ENCODE measurements at regions not wholly inside any gene's neighbourhood (a gene's known extent, or its start where the extent isn't known, plus 50 kb on each side); places are given as distances from the start of the nearest gene placed in this dataset.
"Not testable (repeated sequence)": the region's sequence is repeated elsewhere in the genome, so short reads cannot be mapped to it uniquely, and the experiment has no call there.

DNA sequence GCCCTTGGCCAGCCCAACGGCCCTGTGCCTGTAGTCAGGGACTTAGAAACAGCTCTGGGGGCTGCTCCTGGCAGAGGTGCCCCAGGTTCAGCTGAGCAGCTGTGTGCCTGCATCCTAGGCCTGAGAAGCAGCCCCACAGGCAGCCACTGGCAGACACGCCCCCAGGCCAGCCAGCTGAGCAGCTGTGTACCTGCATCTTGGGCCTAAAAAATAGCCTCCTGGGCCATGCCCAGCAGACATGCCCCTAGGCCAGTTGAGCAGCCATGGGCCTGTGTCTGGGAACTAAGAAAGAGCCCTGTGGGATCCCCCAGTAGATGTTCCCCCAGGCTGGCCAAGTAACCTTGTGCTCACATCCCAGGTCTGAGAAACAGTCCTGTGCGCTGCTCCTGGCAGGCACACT lies 64.0 kb downstream of the TBR1 start:
- no peak for DNase-seq (ENCODE audit: low spot score)

DNA sequence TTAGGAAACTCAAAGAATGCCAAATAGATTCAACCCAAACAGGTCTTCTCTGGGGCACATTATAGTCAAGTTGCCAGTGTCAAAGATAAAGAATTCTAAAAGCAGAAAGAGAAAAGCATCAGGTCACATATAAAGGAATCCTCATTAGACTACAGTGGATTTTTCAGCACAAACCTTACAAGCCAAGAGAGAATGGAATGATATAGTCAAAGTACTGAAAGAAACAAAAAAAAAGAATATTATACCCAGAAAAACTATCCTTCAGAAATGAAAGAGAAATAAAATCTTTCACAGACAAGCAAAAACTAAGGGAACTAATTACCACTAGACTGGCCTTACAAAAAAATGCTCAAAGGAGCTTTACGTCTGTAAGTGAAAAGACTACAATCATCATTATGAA lies 65.5 kb downstream of the TBR1 start:
- no peak for DNase-seq (ENCODE audit: low spot score)

DNA sequence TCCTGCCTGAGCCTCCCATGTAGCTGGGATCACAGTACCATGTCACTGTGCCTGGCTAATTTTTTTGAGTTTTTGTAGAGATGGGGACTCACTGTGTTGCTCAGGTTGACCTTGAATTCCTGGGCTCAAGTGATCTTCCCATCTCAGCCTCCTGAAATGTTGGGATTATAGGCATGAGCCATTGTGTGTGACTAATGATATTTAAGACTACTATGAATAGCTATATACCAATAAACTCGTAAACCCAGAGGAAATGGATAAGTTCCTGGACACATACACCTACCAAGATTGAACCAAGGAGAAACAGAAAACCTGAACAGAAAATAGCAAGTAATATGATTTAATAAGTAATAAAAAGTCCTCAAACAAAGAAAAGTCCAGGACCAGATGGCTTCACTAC lies 68.0 kb downstream of the TBR1 start:
- DNase-seq (ENCODE audit: low spot score) = no peak

DNA sequence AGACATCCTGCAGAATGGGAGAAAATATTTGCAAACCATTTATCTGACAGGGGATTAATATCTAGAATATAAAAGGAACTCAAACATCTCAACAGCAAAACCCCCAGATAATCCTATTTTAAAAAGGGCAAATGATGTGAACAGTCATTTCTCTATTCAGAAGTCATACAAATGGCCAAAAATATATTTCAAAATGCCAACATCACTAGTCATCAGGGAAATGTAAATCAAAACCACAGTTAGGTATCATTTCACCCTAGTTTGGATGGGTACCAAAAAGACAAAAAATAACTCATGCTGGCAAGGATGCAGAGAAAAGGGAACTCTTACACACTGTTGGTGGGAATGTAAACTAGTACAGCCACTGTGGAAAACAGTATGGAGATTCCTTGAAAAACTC lies 70.0 kb downstream of the TBR1 start:
- no peak for DNase-seq (ENCODE audit: low spot score)

GRCh38 chr2:161488131-161488699 lies 72.1 kb downstream of the TBR1 start:
- DNase-seq (ENCODE audit: low spot score) = no peak

DNA sequence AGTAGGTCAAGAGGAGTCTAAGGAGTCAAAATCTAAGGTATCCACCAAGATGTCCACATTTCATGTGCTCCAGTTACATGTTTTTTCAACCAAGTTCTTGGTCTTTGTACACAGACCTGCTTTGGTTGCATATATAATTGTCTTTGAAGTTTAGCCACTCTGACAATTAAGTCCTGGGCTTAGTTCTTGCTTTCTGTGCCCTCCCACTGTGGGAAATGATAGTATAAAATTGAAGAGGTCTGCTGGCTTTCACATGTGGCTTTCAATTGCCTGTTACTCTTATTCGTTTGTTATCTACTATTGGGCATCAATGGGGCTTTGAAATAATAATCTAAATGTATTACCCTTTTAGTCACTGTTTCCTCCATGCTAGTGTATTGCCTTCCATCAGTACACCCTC lies 72.8 kb downstream of the TBR1 start:
- DNase-seq (ENCODE audit: low spot score) = no peak

- DNase-seq (ENCODE audit: low spot score) = not testable (repeated sequence)
Observed at GRCh38 chr2:161500892-161501610, 85.0 kb downstream of the TBR1 start.

DNA sequence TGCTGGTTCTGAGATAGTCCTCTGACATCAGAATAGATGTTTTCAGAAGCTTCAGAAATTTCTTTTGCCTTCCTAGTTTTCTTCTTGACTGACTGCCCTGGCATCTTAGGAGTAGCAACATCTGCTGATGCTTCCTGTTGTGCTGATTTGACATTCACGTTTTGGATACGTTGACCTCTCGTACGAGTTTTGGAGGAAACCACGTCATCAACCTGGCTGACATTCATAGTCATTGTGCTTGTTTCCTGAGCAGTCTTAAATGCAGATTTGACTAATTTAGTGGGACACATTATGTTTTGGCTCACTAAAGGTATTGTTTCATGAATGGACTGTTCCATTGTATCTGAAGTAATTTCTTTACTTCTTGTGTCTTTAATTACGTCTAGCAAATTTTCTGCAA lies 86.2 kb downstream of the TBR1 start:
- DNase-seq (ENCODE audit: low spot score) = not testable (repeated sequence)

GRCh38 chr2:161504628-161505289 lies 88.7 kb downstream of the TBR1 start:
- not testable (repeated sequence) for DNase-seq (ENCODE audit: low spot score)

- DNase-seq (ENCODE audit: low spot score) = not testable (repeated sequence)
Observed at GRCh38 chr2:161505466-161505865, 89.4 kb downstream of the TBR1 start.

DNA sequence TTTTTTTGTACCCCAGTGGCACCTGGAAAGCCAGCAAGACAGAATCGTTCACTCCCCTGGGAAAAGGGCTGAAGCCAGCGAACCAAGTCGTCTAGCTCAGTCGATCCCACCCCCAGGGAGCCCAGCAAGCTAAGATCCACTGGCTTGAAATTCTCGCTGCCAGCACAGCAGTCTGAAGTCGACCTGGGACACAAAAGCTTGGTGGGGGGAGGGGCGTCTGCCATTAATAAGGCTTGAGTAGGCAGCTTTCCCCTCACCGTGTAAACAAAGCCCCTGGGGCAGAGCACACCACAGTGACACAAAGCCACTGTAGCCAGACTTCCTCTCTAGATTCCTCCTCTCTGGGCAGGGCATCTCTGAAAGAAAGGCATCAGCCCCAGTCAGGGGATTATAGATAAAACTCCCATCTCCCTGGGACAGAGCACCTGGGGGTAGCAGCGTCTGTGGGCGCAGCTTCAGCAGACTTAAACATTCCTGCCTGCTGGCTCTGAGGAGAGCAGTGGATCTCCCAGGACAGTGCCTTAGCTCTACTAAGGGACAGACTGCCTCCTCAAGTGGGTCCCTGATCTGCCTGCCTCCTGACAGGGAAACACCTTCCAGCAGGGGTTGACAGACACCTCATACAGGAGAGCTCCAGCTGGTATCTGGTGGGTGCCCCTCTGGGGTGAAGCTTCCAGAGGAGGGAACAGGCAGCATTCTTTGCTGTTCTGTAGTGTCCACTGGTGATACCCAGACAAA lies 97.4 kb downstream of the TBR1 start:
- DNase-seq (ENCODE audit: low spot score) = not testable (repeated sequence)

DNA sequence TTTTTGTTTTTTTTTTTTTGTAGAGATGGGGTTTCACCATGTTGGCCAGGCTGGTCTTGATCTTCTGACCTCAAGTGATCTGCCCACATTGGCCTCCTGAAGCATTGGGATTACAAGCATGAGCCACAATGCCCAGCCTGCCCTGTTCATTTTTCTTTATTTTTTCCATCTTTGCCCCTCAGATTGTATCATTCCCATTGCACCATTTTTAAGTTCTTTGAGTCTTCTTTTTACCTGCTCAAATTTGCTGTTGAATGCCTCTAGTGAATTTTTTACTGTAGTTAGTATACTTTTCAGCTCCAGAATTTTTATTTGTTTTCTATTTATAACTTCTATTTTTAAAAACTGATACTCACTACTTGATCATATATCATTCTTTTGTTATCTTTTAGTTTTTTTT lies 101.4 kb upstream of the SLC4A10 start:
- DNase-seq (ENCODE audit: low spot score) = no peak

DNA sequence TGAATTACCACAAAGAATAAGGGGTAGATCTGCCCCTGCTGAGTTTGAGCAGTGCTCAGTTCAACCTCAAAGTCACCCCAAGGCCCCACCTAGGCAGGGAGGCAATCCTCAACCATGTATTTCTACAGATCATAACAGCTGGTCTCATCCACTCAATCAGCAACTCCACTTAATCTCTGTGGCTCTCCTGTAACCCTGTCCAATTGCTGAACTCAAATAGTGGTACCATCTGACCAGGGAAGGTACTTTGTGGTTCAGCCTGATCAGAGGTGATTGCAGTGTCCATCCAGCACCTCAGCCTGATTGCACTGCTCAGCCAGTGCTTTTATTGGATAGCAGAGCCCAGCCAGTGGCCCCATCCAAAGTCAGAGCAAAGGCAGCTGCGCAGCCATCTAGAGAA lies 91.0 kb upstream of the SLC4A10 start:
- no peak for DNase-seq (ENCODE audit: low spot score)

GRCh38 chr2:161546635-161547034 lies 77.6 kb upstream of the SLC4A10 start:
- DNase-seq (ENCODE audit: low spot score) = no peak

- no peak for DNase-seq (ENCODE audit: low spot score)
Observed at GRCh38 chr2:161547130-161547529, 77.1 kb upstream of the SLC4A10 start.

DNA sequence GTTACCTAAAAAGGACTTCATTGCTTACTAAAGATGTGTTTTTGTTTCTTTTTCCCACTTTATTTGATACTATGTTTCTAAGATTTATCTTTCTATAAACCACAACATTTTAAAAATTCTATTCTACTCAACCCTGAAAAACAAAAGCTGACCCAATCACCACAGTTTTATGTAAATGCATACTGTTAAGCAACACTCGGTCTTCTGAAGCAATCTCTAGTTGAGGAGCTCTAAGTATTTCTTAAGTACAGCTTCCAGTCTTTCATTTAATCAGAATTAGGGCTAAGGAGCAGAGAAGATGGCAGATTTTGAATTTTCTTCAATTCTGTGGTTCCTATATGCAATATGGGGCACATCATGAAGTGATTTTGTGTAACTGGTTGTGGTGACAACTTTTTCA lies 72.2 kb upstream of the SLC4A10 start:
- DNase-seq (ENCODE audit: low spot score) = no peak

- DNase-seq (ENCODE audit: low spot score) = no peak
Observed at GRCh38 chr2:161555826-161556225, 68.4 kb upstream of the SLC4A10 start.

DNA sequence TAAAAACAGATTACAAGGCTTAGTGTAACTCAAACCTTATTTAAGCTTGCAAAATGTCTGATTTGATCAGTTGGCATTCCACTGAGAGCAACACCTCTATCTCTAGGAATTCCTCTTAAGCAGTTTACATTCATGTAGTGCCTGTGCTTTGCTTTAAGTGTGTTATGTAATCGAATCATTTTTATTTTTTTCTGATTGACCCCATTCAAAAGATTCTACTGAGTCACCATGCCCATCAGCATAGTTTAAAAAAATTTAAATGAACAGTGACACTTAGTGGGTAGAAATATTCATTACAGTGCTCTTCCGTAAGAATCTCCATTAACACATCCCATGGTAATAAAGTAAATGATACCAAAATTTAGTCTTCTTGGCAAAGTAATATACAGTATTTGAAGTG lies 67.8 kb upstream of the SLC4A10 start:
- no peak for DNase-seq (ENCODE audit: low spot score)

- no peak for DNase-seq (ENCODE audit: low spot score)
Observed at GRCh38 chr2:161557538-161557937, 66.7 kb upstream of the SLC4A10 start.

DNA sequence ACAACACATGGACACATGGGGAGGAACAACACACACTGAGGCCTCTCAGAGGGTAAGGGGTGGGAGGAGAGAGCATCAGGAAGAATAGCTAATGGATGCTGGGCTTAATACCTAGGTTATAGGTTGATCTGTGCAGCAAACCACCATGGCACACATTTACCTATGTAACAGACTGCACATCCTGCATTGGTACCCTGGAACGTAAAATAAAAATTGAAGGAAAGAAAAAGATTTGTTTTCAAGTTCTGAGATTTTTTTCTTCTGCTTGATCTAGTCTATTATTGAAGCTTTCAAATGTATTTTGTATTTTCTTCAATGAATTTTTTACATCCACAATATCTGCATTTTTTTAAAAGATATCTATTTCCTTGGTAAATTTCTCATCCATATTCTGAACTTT lies 59.3 kb upstream of the SLC4A10 start:
- no peak for DNase-seq (ENCODE audit: low spot score)

DNA sequence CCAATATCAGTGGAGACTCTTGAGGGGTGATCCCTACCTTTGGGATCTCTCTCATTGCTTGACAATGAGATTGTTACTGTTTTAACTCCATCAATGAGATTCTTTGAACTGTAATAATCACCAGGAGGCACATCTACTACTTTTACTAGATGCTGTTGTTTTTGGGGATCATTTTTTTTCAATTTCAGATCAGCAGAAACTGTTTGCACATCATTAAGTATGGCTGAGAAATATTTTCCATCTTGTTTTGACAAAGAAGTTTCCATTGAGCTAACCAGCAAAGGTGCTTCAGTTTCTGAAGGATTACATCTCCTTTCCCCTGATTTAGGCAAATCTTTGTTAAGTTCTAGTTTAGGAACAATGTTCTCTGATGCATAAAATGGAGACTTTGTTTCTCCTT lies 54.8 kb upstream of the SLC4A10 start:
- DNase-seq (ENCODE audit: low spot score) = no peak

DNA sequence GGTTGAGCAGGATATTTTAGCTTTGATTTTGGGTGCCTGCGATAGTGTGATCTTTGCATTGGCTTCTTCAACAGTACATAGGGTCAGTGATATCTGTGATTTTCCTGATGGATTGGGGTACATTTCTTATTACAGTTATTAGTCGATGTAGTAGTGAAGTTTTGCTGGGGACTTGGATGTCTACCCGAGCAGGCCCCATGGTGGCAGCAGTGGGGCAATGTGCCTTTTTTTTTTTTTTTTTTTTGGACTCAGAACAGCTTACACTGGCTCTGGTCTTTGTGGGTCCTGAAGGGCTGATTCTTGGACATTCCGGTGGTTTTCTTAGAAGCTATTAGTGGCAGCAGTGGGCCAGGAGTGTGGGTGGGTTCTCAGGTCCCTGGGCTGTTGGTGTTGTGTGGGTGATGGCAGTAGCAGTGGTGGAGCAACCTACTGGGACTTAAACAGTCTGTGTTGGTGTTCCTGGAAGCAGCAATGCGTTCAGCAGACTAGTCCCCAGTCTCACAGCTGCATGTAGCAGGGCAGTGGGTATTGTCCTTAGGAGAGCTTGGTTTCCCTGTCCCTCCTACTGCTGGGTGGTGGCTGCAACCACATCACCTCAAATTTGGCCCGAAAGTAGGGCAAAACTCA lies 53.7 kb upstream of the SLC4A10 start:
- peak; percentile 19 for DNase-seq (ENCODE audit: low spot score)

Measured in AG20443 (cell line).